Muscle layer of colon (tissue), 2 donors: ENCODE measurements at regions not wholly inside any gene's neighbourhood (a gene's known extent, or its start where the extent isn't known, plus 50 kb on each side); places are given as distances from the start of the nearest gene placed in this dataset.

Experiments
- H3K27ac ChIP-seq: one replicate; pipeline ENCODE4 v1.7.0; 2013; ENCODE audit warnings: low read depth, mild to moderate bottlenecking, low read length, moderate library complexity
- H3K27me3 ChIP-seq, 2 donors: one replicate each; pipeline ENCODE4 v1.7.0; 2013; ENCODE audit warnings: low read length in 2 of 2, mild to moderate bottlenecking in 2 of 2; ENCODE audit not compliant: insufficient read depth in 2 of 2, control insufficient read depth in 1 of 2
- H3K36me3 ChIP-seq: one replicate; pipeline ENCODE4 v1.7.0; 2013; ENCODE audit warnings: mild to moderate bottlenecking, low read length; ENCODE audit not compliant: insufficient read depth
- H3K4me1 ChIP-seq: one replicate; pipeline ENCODE4 v1.7.0; 2013; ENCODE audit warnings: mild to moderate bottlenecking, low read length; ENCODE audit not compliant: insufficient read depth
- H3K4me3 ChIP-seq, 2 donors: one replicate each; pipeline ENCODE4 v1.7.0; 2013; ENCODE audit warnings: low read length in 2 of 2, low read depth in 1 of 2, mild to moderate bottlenecking in 1 of 2, moderate library complexity in 1 of 2
- H3K9ac ChIP-seq: one replicate; pipeline ENCODE4 v1.7.0; 2013; ENCODE audit warnings: low read length
- H3K9me3 ChIP-seq: one replicate; pipeline ENCODE4 v1.7.0; 2013; ENCODE audit warnings: mild to moderate bottlenecking, low read length
- donor health status: abdominal sarcoma.
- donor health status: Adenocarcinoma of cecum.

- Histone ChIP-seq H3K9ac (no peak overlapping the region), H3K36me3 (no peaks in the 10 kb centered on the region), H3K9me3 (no peaks in the 10 kb centered on the region), H3K27ac (no peak overlapping the region), H3K4me1 (no peaks in the 10 kb centered on the region), H3K27me3 (no peaks in the 10 kb centered on the region), H3K4me3 (no peak overlapping the region)
Measured at GRCh38 chrX:20500171-20500865, 233.6 kb upstream of the RPS6KA3 start.

GRCh38 chrX:20499763-20500162 is 233.1 kb upstream of the RPS6KA3 start:
- H3K4me3 ChIP-seq, result no peak overlapping the region
- no peaks in the 10 kb centered on the region for H3K36me3 ChIP-seq
- H3K27ac ChIP-seq, result no peak overlapping the region
- no peaks in the 10 kb centered on the region for H3K4me1 ChIP-seq
- no peak overlapping the region for H3K9ac ChIP-seq
- H3K27me3 ChIP-seq, result no peaks in the 10 kb centered on the region
- H3K9me3 ChIP-seq, result no peaks in the 10 kb centered on the region

DNA sequence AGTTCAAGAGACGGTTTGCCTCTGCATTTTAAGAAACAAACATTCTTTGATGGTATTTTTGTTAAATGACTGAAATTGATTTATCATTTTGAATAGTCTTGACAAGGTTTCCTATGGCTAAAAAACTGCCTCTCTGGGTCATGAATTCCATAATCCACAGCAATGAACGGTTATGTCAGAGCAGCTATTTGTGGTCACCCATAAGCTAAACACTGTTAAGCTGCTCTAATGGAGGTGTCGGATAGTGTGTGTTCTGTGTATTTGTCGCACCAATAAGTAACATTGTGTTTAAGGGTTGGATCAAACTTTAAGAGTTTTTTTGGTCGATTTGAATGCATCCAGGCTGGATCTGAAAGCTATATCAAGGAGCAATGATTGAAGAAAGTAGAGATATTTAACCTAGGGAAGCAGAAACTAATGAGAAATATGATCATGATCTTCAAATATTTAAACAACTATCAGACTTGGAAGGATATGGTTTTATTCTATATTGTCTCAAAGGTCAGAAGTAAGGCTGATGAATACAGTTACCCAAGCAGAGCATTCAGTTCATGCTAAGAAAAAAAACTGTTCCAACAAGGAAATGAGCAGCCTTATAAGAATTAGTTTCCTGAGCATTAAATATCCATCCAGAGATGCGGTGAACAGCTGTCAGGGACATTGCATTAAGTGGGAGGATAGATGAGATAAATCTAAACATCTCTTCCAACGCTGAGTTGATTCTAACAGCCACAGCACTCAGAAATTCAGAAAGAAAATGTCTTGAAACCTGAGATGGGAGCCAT is 232.3 kb upstream of the RPS6KA3 start:
- no peak overlapping the region for H3K27ac ChIP-seq
- H3K4me3 ChIP-seq, result no peak overlapping the region
- H3K36me3 ChIP-seq, result no peaks in the 10 kb centered on the region
- H3K9me3 ChIP-seq, result no peaks in the 10 kb centered on the region
- H3K9ac ChIP-seq, result no peak overlapping the region
- no peaks in the 10 kb centered on the region for H3K4me1 ChIP-seq
- no peaks in the 10 kb centered on the region for H3K27me3 ChIP-seq

DNA sequence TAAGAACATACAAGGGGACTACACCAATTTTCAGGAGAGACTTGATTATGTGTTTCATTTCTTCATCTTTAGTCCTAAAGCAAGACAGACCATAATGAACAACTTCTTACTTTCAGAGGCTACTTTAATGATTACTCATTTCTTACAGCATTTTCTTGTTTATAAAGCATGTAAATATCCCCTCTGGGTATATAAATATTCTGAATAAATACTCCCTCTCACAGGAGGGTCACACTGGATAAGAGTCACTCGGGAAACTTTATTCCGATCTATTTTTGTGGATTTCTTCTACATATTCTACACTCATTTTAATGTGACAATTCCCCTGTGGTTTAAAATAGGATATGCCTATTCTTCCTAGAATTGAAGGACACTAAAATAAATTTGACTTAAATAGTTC is 228.9 kb upstream of the RPS6KA3 start:
- Histone ChIP-seq H3K9ac (no peak overlapping the region), H3K36me3 (no peaks in the 10 kb centered on the region), H3K9me3 (no peaks in the 10 kb centered on the region), H3K27ac (no peak overlapping the region), H3K27me3 (no peaks in the 10 kb centered on the region), H3K4me1 (no peaks in the 10 kb centered on the region), H3K4me3 (no peak overlapping the region)

- Histone ChIP-seq H3K27me3 (peaks cover 0 to 4% of the 10 kb centered on the region in 2 donors), H3K27ac (no peak overlapping the region), H3K4me3 (no peak overlapping the region), H3K9ac (no peak overlapping the region), H3K4me1 (no peaks in the 10 kb centered on the region), H3K9me3 (no peaks in the 10 kb centered on the region), H3K36me3 (no peaks in the 10 kb centered on the region)
Measured at GRCh38 chrX:20488473-20488872, 221.8 kb upstream of the RPS6KA3 start.

DNA sequence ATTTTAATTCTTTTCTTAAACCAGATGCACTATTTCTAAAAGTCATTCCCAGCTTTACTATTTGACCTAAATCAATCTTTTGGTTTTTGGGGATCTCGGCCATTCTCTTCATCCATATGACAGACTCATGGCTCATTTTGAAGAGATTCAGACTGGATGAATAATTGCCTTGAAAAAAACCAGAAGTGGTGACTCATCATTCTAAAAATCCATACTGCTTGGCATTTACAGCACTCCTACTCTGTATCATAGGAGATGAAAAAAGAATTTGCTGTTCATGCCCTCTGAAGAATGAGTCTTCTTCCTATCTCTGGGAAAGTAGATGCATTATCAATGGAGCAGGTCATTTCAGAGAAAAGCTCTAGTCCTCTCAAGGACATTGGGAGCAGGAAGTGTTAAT is 220.5 kb upstream of the RPS6KA3 start:
- Histone ChIP-seq H3K4me1 (no peaks in the 10 kb centered on the region), H3K27ac (no peak overlapping the region), H3K9ac (no peak overlapping the region), H3K36me3 (no peaks in the 10 kb centered on the region), H3K27me3 (peaks cover 0 to 4% of the 10 kb centered on the region in 2 donors), H3K4me3 (no peak overlapping the region), H3K9me3 (no peaks in the 10 kb centered on the region)

GRCh38 chrX:20481632-20482031 is 214.9 kb upstream of the RPS6KA3 start:
- no peaks in the 10 kb centered on the region for H3K36me3 ChIP-seq
- H3K4me1 ChIP-seq, result no peaks in the 10 kb centered on the region
- H3K27ac ChIP-seq, result no peak overlapping the region
- H3K27me3 ChIP-seq, result peaks cover 0 to under 1% of the 10 kb centered on the region in 2 donors
- no peaks in the 10 kb centered on the region for H3K9me3 ChIP-seq
- no peak overlapping the region for H3K4me3 ChIP-seq
- H3K9ac ChIP-seq, result no peak overlapping the region

- no peak overlapping the region for H3K27ac ChIP-seq
- no peak overlapping the region for H3K4me3 ChIP-seq
- H3K27me3 ChIP-seq, result no peaks in the 10 kb centered on the region
- no peaks in the 10 kb centered on the region for H3K9me3 ChIP-seq
- no peaks in the 10 kb centered on the region for H3K4me1 ChIP-seq
- H3K36me3 ChIP-seq, result no peaks in the 10 kb centered on the region
- H3K9ac ChIP-seq, result no peak overlapping the region
Measured at GRCh38 chrX:20479896-20480295, 213.2 kb upstream of the RPS6KA3 start.

DNA sequence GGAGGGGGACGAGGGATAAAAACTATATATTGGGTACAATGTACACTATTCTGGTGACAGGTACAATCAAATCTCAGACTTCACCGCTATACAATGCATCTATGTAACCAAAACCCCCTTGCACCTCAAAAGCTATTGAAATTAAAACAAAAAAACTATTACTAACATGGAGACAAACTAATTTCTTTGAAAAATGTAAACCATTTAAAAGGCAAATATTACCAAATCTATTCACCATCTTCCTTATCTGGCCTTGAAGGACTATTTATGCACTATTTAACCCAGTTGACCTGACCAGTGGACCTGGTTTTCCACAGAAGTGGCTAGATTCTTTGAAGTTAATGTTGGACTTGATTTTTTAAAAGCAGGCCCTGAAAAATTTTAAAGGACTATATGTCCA is 212.3 kb upstream of the RPS6KA3 start:
- no peak overlapping the region for H3K9ac ChIP-seq
- no peaks in the 10 kb centered on the region for H3K27me3 ChIP-seq
- no peaks in the 10 kb centered on the region for H3K36me3 ChIP-seq
- no peak overlapping the region for H3K27ac ChIP-seq
- H3K4me3 ChIP-seq, result no peak overlapping the region
- H3K4me1 ChIP-seq, result no peaks in the 10 kb centered on the region
- H3K9me3 ChIP-seq, result no peaks in the 10 kb centered on the region

- Histone ChIP-seq H3K36me3 (no peaks in the 10 kb centered on the region), H3K4me3 (no peak overlapping the region), H3K9me3 (no peaks in the 10 kb centered on the region)
Measured at GRCh38 chrX:20477836-20478524, 211.3 kb upstream of the RPS6KA3 start.

GRCh38 chrX:20477219-20477618 is 210.5 kb upstream of the RPS6KA3 start:
- no peak overlapping the region for H3K9ac ChIP-seq
- no peaks in the 10 kb centered on the region for H3K36me3 ChIP-seq
- no peak overlapping the region for H3K27ac ChIP-seq
- no peaks in the 10 kb centered on the region for H3K4me1 ChIP-seq
- H3K9me3 ChIP-seq, result no peaks in the 10 kb centered on the region
- no peaks in the 10 kb centered on the region for H3K27me3 ChIP-seq
- H3K4me3 ChIP-seq, result no peak overlapping the region

More at GRCh38 chrX:20477836-20478524, 211.3 kb upstream of the RPS6KA3 start:
- Histone ChIP-seq H3K9ac (no peak overlapping the region), H3K27ac (no peak overlapping the region), H3K4me1 (no peaks in the 10 kb centered on the region), H3K27me3 (no peaks in the 10 kb centered on the region)
